K562 (cell line): ENCODE measurements at regions not wholly inside any gene's neighbourhood (a gene's known extent, or its start where the extent isn't known, plus 50 kb on each side); places are given as distances from the start of the nearest gene placed in this dataset.

Experiments used
- CCAR2 ChIP-seq: fragments of 200-400 bp; formaldehyde crosslinking; IDR thresholded peaks from 2 replicates; pipeline ENCODE4 v1.6.1; 2017; ENCODE audit warnings: mild to moderate bottlenecking, low read depth, low read length
- CREM ChIP-seq: IDR thresholded peaks from 2 replicates; pipeline ENCODE4 v1.6.1; 2014; ENCODE audit warnings: antibody characterized with exemption, low read depth
- EP300 ChIP-seq: IDR thresholded peaks from 2 replicates; pipeline ENCODE4 v1.6.1; 2012; ENCODE audit warnings: low read length, improper control_type of control experiment
- KAT2B ChIP-seq: IDR thresholded peaks from one replicate; pipeline ENCODE4 v1.6.1; 2012; ENCODE audit warnings: low read depth, mild to moderate bottlenecking, control low read depth, inconsistent platforms, low read length, moderate library complexity
- KAT7 ChIP-seq: sonication (generic); formaldehyde crosslinking; IDR thresholded peaks from 2 replicates; pipeline ENCODE4 v1.8.0; 2022; ENCODE audit warnings: missing genetic modification reagents, mild to moderate bottlenecking, borderline replicate concordance
- MAFF ChIP-seq: IDR thresholded peaks from 2 replicates; pipeline ENCODE4 v1.6.1; 2012; ENCODE audit warnings: low read length, improper control_type of control experiment
- POLR2AphosphoS5 ChIP-seq: IDR thresholded peaks from 2 replicates; pipeline ENCODE4 v1.6.1; 2011; ENCODE audit warnings: mild to moderate bottlenecking, low read depth, low read length, moderate library complexity; ENCODE audit not compliant: control insufficient read depth, insufficient read depth
- ZNF134 ChIP-seq: fragments of 250-450 bp; sonication (Bioruptor Pico); conservative IDR thresholded peaks from 2 replicates; pipeline ENCODE4 v1.4.0; 2020
- ZNF23 ChIP-seq: fragments of 250-450 bp; sonication (Bioruptor Pico); IDR thresholded peaks from 2 replicates; pipeline ENCODE4 v1.4.0; 2020; ENCODE audit warnings: mild to moderate bottlenecking
- ZNF75A ChIP-seq: fragments of 450-650 bp; formaldehyde crosslinking; IDR thresholded peaks from 2 replicates; pipeline ENCODE4 v1.4.0; 2020; ENCODE audit warnings: mild to moderate bottlenecking
- TF ChIP-seq, protein P1 (sequence below): IDR thresholded peaks from 2 replicates; pipeline ENCODE4 v1.6.1; 2016; ENCODE audit warnings: missing genetic modification characterization, missing compliant biosample characterization
- TF ChIP-seq, protein P2 (sequence below), 2 experiments: fragments of 450-650 bp in 1 of 2; sonication (generic) in 1 of 2; formaldehyde crosslinking in 1 of 2; IDR thresholded peaks in 1 of 2; conservative IDR thresholded peaks in 1 of 2; 2 replicates each; pipeline versions ENCODE4 v1.6.1 to v1.8.1; 2016 to 2023; ENCODE audit warnings: mild to moderate bottlenecking in 2 of 2, moderate library complexity in 2 of 2, inconsistent platforms in 1 of 2, missing genetic modification reagents in 1 of 2
- TF ChIP-seq, protein P3 (sequence below), 2 experiments: IDR thresholded peaks; 2 replicates each; pipeline ENCODE4 v1.6.1; 2011; ENCODE audit warnings: borderline replicate concordance in 1 of 2, control low read depth in 1 of 2, low read depth in 1 of 2, low read length in 1 of 2, mild to moderate bottlenecking in 1 of 2, mixed read lengths in 1 of 2, moderate library complexity in 1 of 2; ENCODE audit not compliant: insufficient read depth in 1 of 2, insufficient read length in 1 of 2, poor library complexity in 1 of 2, severe bottlenecking in 1 of 2; ENCODE audit errors: extremely low read depth in 1 of 2
- TF ChIP-seq, protein P4 (sequence below): sonication (generic); formaldehyde crosslinking; IDR thresholded peaks from 2 replicates; pipeline ENCODE4 v1.9.0; 2022; ENCODE audit warnings: mild to moderate bottlenecking, missing genetic modification reagents

DNA sequence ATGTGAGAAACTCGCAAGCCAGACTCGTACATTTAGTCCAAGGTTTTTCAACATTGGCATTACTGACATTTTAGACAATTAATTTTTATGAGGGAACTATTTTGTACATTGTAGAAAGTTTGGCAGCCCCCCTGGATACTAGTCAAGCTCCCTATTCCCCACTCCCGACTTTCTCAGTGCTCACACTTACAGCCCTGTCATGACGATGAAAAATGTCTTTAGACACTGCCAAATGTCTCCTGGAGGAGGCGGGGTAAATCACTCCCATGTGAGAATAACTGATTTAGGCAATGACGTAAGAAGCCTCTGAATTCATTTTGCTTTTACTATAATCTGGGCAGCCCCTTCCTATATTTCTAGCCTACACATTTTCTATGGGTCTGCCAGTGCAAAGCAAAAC, 535.8 kb upstream of the KLHL1 start (continued):
- TF ChIP-seq ZNF75A (CRISPR knock-in tag) (no peak), CREM (no peak), MAFF (no peak), POLR2AphosphoS5 (no peak), KAT2B (no peak), ZNF134 (CRISPR knock-in tag) (no peak), CCAR2 (no peak), KAT7 (CRISPR knock-in tag) (no peak), EP300 (no peak), ZNF23 (CRISPR knock-in tag) (no peak)
- TF ChIP-seq, protein P1, sequence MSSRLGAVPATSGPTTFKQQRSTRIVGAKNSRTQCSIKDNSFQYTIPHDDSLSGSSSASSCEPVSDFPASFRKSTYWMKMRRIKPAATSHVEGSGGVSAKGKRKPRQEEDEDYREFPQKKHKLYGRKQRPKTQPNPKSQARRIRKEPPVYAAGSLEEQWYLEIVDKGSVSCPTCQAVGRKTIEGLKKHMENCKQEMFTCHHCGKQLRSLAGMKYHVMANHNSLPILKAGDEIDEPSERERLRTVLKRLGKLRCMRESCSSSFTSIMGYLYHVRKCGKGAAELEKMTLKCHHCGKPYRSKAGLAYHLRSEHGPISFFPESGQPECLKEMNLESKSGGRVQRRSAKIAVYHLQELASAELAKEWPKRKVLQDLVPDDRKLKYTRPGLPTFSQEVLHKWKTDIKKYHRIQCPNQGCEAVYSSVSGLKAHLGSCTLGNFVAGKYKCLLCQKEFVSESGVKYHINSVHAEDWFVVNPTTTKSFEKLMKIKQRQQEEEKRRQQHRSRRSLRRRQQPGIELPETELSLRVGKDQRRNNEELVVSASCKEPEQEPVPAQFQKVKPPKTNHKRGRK (tag): no peak
- TF ChIP-seq, protein P2, sequence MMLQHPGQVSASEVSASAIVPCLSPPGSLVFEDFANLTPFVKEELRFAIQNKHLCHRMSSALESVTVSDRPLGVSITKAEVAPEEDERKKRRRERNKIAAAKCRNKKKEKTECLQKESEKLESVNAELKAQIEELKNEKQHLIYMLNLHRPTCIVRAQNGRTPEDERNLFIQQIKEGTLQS (IDR thresholded peaks at IDR 0.05): no peak
- TF ChIP-seq, protein P2 (CRISPR knock-in tag; conservative IDR thresholded peaks at IDR 0.05): no peak
- TF ChIP-seq, protein P3, sequence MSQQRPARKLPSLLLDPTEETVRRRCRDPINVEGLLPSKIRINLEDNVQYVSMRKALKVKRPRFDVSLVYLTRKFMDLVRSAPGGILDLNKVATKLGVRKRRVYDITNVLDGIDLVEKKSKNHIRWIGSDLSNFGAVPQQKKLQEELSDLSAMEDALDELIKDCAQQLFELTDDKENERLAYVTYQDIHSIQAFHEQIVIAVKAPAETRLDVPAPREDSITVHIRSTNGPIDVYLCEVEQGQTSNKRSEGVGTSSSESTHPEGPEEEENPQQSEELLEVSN (IDR thresholded peaks at IDR 0.05; ENCODE audit: borderline replicate concordance in 1 of 2, extremely low read depth in 1 of 2, insufficient read depth in 1 of 2, insufficient read length in 1 of 2, low read depth in 1 of 2, low read length in 1 of 2, poor library complexity in 1 of 2, severe bottlenecking in 1 of 2): no peak
- TF ChIP-seq, protein P4, sequence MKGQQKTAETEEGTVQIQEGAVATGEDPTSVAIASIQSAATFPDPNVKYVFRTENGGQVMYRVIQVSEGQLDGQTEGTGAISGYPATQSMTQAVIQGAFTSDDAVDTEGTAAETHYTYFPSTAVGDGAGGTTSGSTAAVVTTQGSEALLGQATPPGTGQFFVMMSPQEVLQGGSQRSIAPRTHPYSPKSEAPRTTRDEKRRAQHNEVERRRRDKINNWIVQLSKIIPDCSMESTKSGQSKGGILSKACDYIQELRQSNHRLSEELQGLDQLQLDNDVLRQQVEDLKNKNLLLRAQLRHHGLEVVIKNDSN (CRISPR knock-in tag): no peak
- TF ChIP-seq, all 486 proteins: peak for 0
